ENCODE measurements at regions not wholly inside any gene's neighbourhood (a gene's known extent, or its start where the extent isn't known, plus 50 kb on each side); places are given as distances from the start of the nearest gene placed in this dataset.
"Not testable (repeated sequence)": the region's sequence is repeated elsewhere in the genome, so short reads cannot be mapped to it uniquely, and the experiment has no call there.

- no peaks in the 10 kb centered on the region for H3K36me3 ChIP-seq
- DNase-seq (ENCODE audit: extremely low spot score in 2 of 2): no peak
- intact Hi-C loops (cut with DNase I): no loop called here
- H3K27me3 ChIP-seq: no peaks in the 10 kb centered on the region
- TF ChIP-seq POLR2AphosphoS5 (IDR thresholded peaks at IDR 0.05; ENCODE audit: insufficient read depth in 1 of 2, low read depth in 1 of 2) (no peak), POLR2A (IDR thresholded peaks at IDR 0.05) (no peak), CTCF (IDR thresholded peaks at IDR 0.05) (no peak)
- no peak overlapping the region for H3K4me3 ChIP-seq
- no peaks in the 10 kb centered on the region for H3K9me3 ChIP-seq
- H3K4me1 ChIP-seq: no peaks in the 10 kb centered on the region
- no peak overlapping the region for H3K27ac ChIP-seq
These were observed 1044.9 kb upstream of the FLRT2 start for GRCh38 chr14:84485036-84485435.

GRCh38 chr14:84490081-84490480 lies 1039.9 kb upstream of the FLRT2 start:
- H3K27me3 ChIP-seq: no peaks in the 10 kb centered on the region
- no peak for DNase-seq (ENCODE audit: extremely low spot score in 2 of 2)
- intact Hi-C loops (cut with DNase I): no loop called here

GRCh38 chr14:84492685-84493084 lies 1037.3 kb upstream of the FLRT2 start:
- Histone ChIP-seq H3K4me3 (no peak overlapping the region), H3K9me3 (no peaks in the 10 kb centered on the region), H3K27ac (no peak overlapping the region), H3K27me3 (no peaks in the 10 kb centered on the region), H3K36me3 (no peaks in the 10 kb centered on the region), H3K4me1 (no peaks in the 10 kb centered on the region)
- no peak for TF ChIP-seq POLR2AphosphoS5 (IDR thresholded peaks at IDR 0.05; ENCODE audit: insufficient read depth in 1 of 2, low read depth in 1 of 2)
- TF ChIP-seq POLR2A (IDR thresholded peaks at IDR 0.05): no peak
- no peak for TF ChIP-seq CTCF (IDR thresholded peaks at IDR 0.05)
- intact Hi-C loops (cut with DNase I): no loop called here
- DNase-seq (ENCODE audit: extremely low spot score in 2 of 2): no peak

More at GRCh38 chr14:84490081-84490480, 1039.9 kb upstream of the FLRT2 start:
- Histone ChIP-seq H3K27ac (no peak overlapping the region), H3K9me3 (no peaks in the 10 kb centered on the region), H3K4me1 (no peaks in the 10 kb centered on the region), H3K36me3 (no peaks in the 10 kb centered on the region), H3K4me3 (no peak overlapping the region)
- TF ChIP-seq POLR2A (IDR thresholded peaks at IDR 0.05) (no peak), CTCF (IDR thresholded peaks at IDR 0.05) (no peak), POLR2AphosphoS5 (IDR thresholded peaks at IDR 0.05; ENCODE audit: insufficient read depth in 1 of 2, low read depth in 1 of 2) (no peak)

- intact Hi-C loops (cut with DNase I): no loop called here
These were observed 1036.2 kb upstream of the FLRT2 start for GRCh38 chr14:84493779-84494178.

GRCh38 chr14:84496677-84497076 lies 1033.3 kb upstream of the FLRT2 start:
- H3K9me3 ChIP-seq: no peaks in the 10 kb centered on the region
- H3K4me1 ChIP-seq: no peaks in the 10 kb centered on the region
- TF ChIP-seq CTCF (IDR thresholded peaks at IDR 0.05) (no peak), POLR2AphosphoS5 (IDR thresholded peaks at IDR 0.05; ENCODE audit: insufficient read depth in 1 of 2, low read depth in 1 of 2) (no peak), POLR2A (IDR thresholded peaks at IDR 0.05) (no peak)
- no peak for DNase-seq (ENCODE audit: extremely low spot score in 2 of 2)
- no peak overlapping the region for H3K4me3 ChIP-seq
- intact Hi-C loops (cut with DNase I): no loop called here
- no peak overlapping the region for H3K27ac ChIP-seq
- no peaks in the 10 kb centered on the region for H3K27me3 ChIP-seq
- H3K36me3 ChIP-seq: no peaks in the 10 kb centered on the region

More at GRCh38 chr14:84493779-84494178, 1036.2 kb upstream of the FLRT2 start:
- Histone ChIP-seq H3K4me3 (no peak overlapping the region), H3K27me3 (no peaks in the 10 kb centered on the region), H3K4me1 (no peaks in the 10 kb centered on the region), H3K9me3 (no peaks in the 10 kb centered on the region), H3K36me3 (no peaks in the 10 kb centered on the region), H3K27ac (no peak overlapping the region)
- TF ChIP-seq POLR2A (IDR thresholded peaks at IDR 0.05): no peak
- no peak for TF ChIP-seq POLR2AphosphoS5 (IDR thresholded peaks at IDR 0.05; ENCODE audit: insufficient read depth in 1 of 2, low read depth in 1 of 2)
- no peak for TF ChIP-seq CTCF (IDR thresholded peaks at IDR 0.05)
- no peak for DNase-seq (ENCODE audit: extremely low spot score in 2 of 2)

GRCh38 chr14:84512823-84513222 lies 1017.1 kb upstream of the FLRT2 start:
- H3K9me3 ChIP-seq; H3K27me3 ChIP-seq; H3K4me1 ChIP-seq; H3K27ac ChIP-seq; H3K36me3 ChIP-seq; intact Hi-C loops (cut with DNase I); H3K4me3 ChIP-seq; DNase-seq (ENCODE audit: extremely low spot score in 2 of 2): not testable (repeated sequence)

All from vagina (tissue), 2 donors.